GM12878 (cell line): ENCODE measurements at regions not wholly inside any gene's neighbourhood (a gene's known extent, or its start where the extent isn't known, plus 50 kb on each side); places are given as distances from the start of the nearest gene placed in this dataset.

Experiments
- ATAC-seq: fragments of 200-7000 bp; cut with Tn5 transposase; 3 replicates; pipeline ENCODE4 v1.9.1; 2020; ENCODE audit warnings: mild to moderate bottlenecking, moderate library complexity
- BruUV-seq: library from RNA; stranded (reverse); fragments of 400-500 nt; replicated peaks from 2 replicates; lab custom pipeline; 2021; lab: Mats Ljungman, UMichigan
- CTCF ChIA-PET: fragments of 300-600 bp; sonication (Branson Sonifier 250); formaldehyde crosslinking; extraction: SDS; loops from one replicate; lab custom pipeline; 2021; ENCODE audit warnings: inconsistent platforms; lab: Yijun Ruan, JAX
- POLR2A ChIA-PET: fragments of 350-600 bp; formaldehyde crosslinking; extraction: SDS; loops from one replicate; lab custom pipeline; 2021; ENCODE audit warnings: inconsistent platforms; lab: Charles Lee
- RAD21 ChIA-PET: fragments of 300-600 bp; sonication (Branson Sonifier 250); formaldehyde crosslinking; loops from one replicate; lab custom pipeline; 2023; ENCODE audit warnings: antibody characterized with exemption; ENCODE audit not compliant: unreplicated experiment; lab: Charles Lee
- SMC1A ChIA-PET: fragments of 300-600 bp; sonication (Branson Sonifier 250); formaldehyde crosslinking; loops from one replicate; lab custom pipeline; 2023; ENCODE audit not compliant: unreplicated experiment, uncharacterized antibody; lab: Charles Lee
- DNase-seq: peaks from one replicate; pipeline ENCODE4 v3.0.0-alpha.2; 2011; ENCODE audit warnings: low read depth, low spot score
- FAIRE-seq: peaks from 3 replicates; lab custom pipeline; 2011; peaks lifted over from hg19 to GRCh38; lab: Jason Lieb, UNC
- H2AFZ ChIP-seq: 2 replicates; pipeline ENCODE4 v1.6.0; 2011; ENCODE audit warnings: low read depth, low read length, control low read depth; ENCODE audit not compliant: control insufficient read depth
- H3K27ac ChIP-seq: 2 replicates; pipeline ENCODE4 v1.5.1; 2011; ENCODE audit warnings: control low read depth; ENCODE audit not compliant: control insufficient read depth, insufficient read depth
- H3K27me3 ChIP-seq, 2 experiments: replicated peaks in 1 of 2; 2 replicates each; pipeline versions ENCODE4 v1.6.0 to v1.6.1; 2011; ENCODE audit warnings: low read length in 1 of 2; ENCODE audit not compliant: control insufficient read depth in 2 of 2, insufficient read depth in 2 of 2
- H3K36me3 ChIP-seq, 2 experiments: 2 replicates each; pipeline ENCODE4 v1.5.1; 2011; ENCODE audit warnings: low read length in 1 of 2; ENCODE audit not compliant: control insufficient read depth in 2 of 2, insufficient read depth in 2 of 2
- H3K4me1 ChIP-seq: 2 replicates; pipeline ENCODE4 v1.6.1; 2011; ENCODE audit warnings: mild to moderate bottlenecking, low read length, moderate library complexity, mixed read lengths; ENCODE audit not compliant: control insufficient read depth, insufficient read depth
- H3K4me2 ChIP-seq: 2 replicates; pipeline ENCODE4 v1.6.0; 2011; ENCODE audit warnings: control low read depth; ENCODE audit not compliant: control insufficient read depth, insufficient read depth
- H3K4me3 ChIP-seq: fragments of 200-600 bp; sonication (generic); 2 replicates; pipeline ENCODE4 v1.5.1; 2016
- H3K79me2 ChIP-seq: 2 replicates; pipeline ENCODE4 v1.6.0; 2011; ENCODE audit warnings: low read length; ENCODE audit not compliant: control insufficient read depth, insufficient read depth
- H3K9ac ChIP-seq: 2 replicates; pipeline ENCODE4 v1.8.0; 2011; ENCODE audit warnings: low read length, control low read depth, mixed read lengths; ENCODE audit not compliant: control insufficient read depth, insufficient read depth
- H3K9me3 ChIP-seq: replicated peaks from 3 replicates; pipeline ENCODE4 v1.5.1; 2011; ENCODE audit warnings: mild to moderate bottlenecking, low read length; ENCODE audit not compliant: control insufficient read depth, insufficient read depth
- H4K20me1 ChIP-seq: 2 replicates; pipeline ENCODE4 v1.6.0; 2011; ENCODE audit not compliant: control insufficient read depth, insufficient read depth
- FOXM1 ChIP-seq: IDR thresholded peaks from 2 replicates; pipeline ENCODE4 v1.6.1; 2012; ENCODE audit warnings: low read depth, mild to moderate bottlenecking, inconsistent platforms, low read length, moderate library complexity
- HDAC6 ChIP-seq: fragments of 200-600 bp; sonication (generic); IDR thresholded peaks from one replicate; pipeline ENCODE4 v1.8.0; 2017; ENCODE audit warnings: antibody characterized with exemption; ENCODE audit not compliant: unreplicated experiment
- SREBF2 ChIP-seq: IDR thresholded peaks from 2 replicates; pipeline ENCODE4 v1.6.1; 2012; ENCODE audit warnings: mild to moderate bottlenecking, low read length
- TARDBP ChIP-seq: IDR thresholded peaks from 2 replicates; pipeline ENCODE4 v1.6.1; 2016; ENCODE audit warnings: borderline replicate concordance
- ZNF217 ChIP-seq: fragments of 450-650 bp; IDR thresholded peaks from 2 replicates; pipeline ENCODE4 v1.6.1; 2017; ENCODE audit warnings: antibody characterized with exemption, mild to moderate bottlenecking
- ZNF274 ChIP-seq: IDR thresholded peaks from one replicate; pipeline ENCODE4 v1.8.0; 2011; ENCODE audit not compliant: insufficient read length, insufficient read depth
- WGBS: methylation state at CpG from one replicate; pipeline ENCODE4 v1.1.6; 2016; ENCODE audit warnings: low lambda C conversion rate; ENCODE audit not compliant: insufficient replicate concordance, insufficient coverage; ENCODE audit errors: missing lambda C conversion rate; 5-methylcytosine and 5-hydroxymethylcytosine counted together
- in situ Hi-C: fragments of 300-500 bp; cut with MboI; formaldehyde crosslinking; loops from 9 replicates; pipeline ENCODE4 v1.14.3; 2018; ENCODE audit warnings: mixed read lengths
- intact Hi-C: fragments of 100-400 bp; cut with micrococcal nuclease; formaldehyde crosslinking; loops from one replicate; pipeline ENCODE4 v1.14.2; 2022; ENCODE audit not compliant: unreplicated experiment
- TF ChIP-seq, protein P1 (sequence below): fragments of 150-350 bp; IDR thresholded peaks from 2 replicates; pipeline ENCODE4 v1.6.1; 2016; ENCODE audit warnings: low read depth, low read length
- TF ChIP-seq, protein P2 (sequence below): fragments of 450-650 bp; IDR thresholded peaks from 2 replicates; pipeline ENCODE4 v1.6.1; 2018; ENCODE audit warnings: mild to moderate bottlenecking, low read depth, moderate library complexity; ENCODE audit not compliant: partially characterized antibody
- TF ChIP-seq, protein P3 (sequence below): fragments of 450-650 bp; IDR thresholded peaks from 2 replicates; pipeline ENCODE4 v1.6.1; 2016; ENCODE audit warnings: mild to moderate bottlenecking
- TF ChIP-seq, protein P4 (sequence below): IDR thresholded peaks from 2 replicates; pipeline ENCODE4 v1.6.1; 2011; ENCODE audit warnings: mild to moderate bottlenecking, low read depth, low read length, moderate library complexity; ENCODE audit not compliant: insufficient replicate concordance

DNA sequence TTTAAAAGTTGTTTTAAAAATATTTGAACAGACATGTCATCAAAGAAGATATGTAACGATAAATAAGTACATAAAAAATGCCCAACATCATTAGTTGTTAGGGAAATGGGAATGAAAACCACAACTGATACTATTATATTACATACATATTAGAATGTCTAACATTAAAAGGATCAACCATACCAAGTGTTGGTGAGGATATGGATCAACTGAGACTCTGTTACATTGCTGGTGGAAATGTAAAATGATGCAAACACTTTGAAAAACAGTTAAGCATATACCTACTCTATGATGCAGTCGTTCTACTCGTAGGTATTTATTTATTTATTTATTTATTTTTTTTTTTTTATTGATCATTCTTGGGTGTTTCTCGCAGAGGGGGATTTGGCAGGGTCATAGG lies 149.7 kb downstream of the BRMS1L start (continued):
- TF ChIP-seq, protein P1, sequence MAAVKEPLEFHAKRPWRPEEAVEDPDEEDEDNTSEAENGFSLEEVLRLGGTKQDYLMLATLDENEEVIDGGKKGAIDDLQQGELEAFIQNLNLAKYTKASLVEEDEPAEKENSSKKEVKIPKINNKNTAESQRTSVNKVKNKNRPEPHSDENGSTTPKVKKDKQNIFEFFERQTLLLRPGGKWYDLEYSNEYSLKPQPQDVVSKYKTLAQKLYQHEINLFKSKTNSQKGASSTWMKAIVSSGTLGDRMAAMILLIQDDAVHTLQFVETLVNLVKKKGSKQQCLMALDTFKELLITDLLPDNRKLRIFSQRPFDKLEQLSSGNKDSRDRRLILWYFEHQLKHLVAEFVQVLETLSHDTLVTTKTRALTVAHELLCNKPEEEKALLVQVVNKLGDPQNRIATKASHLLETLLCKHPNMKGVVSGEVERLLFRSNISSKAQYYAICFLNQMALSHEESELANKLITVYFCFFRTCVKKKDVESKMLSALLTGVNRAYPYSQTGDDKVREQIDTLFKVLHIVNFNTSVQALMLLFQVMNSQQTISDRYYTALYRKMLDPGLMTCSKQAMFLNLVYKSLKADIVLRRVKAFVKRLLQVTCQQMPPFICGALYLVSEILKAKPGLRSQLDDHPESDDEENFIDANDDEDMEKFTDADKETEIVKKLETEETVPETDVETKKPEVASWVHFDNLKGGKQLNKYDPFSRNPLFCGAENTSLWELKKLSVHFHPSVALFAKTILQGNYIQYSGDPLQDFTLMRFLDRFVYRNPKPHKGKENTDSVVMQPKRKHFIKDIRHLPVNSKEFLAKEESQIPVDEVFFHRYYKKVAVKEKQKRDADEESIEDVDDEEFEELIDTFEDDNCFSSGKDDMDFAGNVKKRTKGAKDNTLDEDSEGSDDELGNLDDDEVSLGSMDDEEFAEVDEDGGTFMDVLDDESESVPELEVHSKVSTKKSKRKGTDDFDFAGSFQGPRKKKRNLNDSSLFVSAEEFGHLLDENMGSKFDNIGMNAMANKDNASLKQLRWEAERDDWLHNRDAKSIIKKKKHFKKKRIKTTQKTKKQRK = no peak
- no peak for TF ChIP-seq TARDBP
- TF ChIP-seq, all 136 proteins: peak for 0

DNA sequence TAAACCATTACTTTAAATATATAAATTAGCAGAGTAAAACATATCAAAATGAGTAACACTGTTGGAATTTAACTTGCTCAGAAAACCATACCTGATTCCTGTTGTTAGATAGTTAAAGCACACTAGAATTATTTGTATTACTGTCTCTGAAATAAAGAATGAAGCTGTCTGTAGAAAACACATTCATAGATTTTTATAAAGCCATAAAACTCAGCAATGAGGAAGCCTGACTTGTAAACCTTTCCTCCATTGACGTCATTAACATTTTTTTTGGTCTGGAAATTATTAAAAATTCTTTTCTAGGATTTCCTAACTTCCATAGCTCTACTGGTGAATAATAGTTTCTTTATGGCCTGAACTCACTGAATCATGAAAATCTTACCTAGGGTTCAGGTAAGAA lies 147.6 kb downstream of the BRMS1L start:
- SMC1A ChIA-PET = no interaction called here
- POLR2A ChIA-PET = no interaction called here
- RAD21 ChIA-PET = no interaction called here
- no peak overlapping the region for H3K4me3 ChIP-seq
- H3K79me2 ChIP-seq = no peaks in the 10 kb centered on the region
- 5% methylated on average over 1 of the region's 1 CpG for WGBS
- no peak overlapping the region for H3K9ac ChIP-seq
- H3K9me3 ChIP-seq = no peaks in the 10 kb centered on the region
- H3K4me2 ChIP-seq = no peak overlapping the region
- CTCF ChIA-PET = no interaction called here
- in situ Hi-C loops = no loop called here
- no peaks in the 10 kb centered on the region for H3K4me1 ChIP-seq
- H4K20me1 ChIP-seq = no peaks in the 10 kb centered on the region
- no peaks in the 10 kb centered on the region for H3K36me3 ChIP-seq
- H3K27ac ChIP-seq = no peak overlapping the region
- BruUV-seq = no TSS peak
- H2AFZ ChIP-seq = no peak overlapping the region
- ATAC-seq (no peak), FAIRE-seq (no peak), DNase-seq (no peak)
- intact Hi-C loops = no loop called here
- H3K27me3 ChIP-seq = no peaks in the 10 kb centered on the region
- TF ChIP-seq, protein P2, sequence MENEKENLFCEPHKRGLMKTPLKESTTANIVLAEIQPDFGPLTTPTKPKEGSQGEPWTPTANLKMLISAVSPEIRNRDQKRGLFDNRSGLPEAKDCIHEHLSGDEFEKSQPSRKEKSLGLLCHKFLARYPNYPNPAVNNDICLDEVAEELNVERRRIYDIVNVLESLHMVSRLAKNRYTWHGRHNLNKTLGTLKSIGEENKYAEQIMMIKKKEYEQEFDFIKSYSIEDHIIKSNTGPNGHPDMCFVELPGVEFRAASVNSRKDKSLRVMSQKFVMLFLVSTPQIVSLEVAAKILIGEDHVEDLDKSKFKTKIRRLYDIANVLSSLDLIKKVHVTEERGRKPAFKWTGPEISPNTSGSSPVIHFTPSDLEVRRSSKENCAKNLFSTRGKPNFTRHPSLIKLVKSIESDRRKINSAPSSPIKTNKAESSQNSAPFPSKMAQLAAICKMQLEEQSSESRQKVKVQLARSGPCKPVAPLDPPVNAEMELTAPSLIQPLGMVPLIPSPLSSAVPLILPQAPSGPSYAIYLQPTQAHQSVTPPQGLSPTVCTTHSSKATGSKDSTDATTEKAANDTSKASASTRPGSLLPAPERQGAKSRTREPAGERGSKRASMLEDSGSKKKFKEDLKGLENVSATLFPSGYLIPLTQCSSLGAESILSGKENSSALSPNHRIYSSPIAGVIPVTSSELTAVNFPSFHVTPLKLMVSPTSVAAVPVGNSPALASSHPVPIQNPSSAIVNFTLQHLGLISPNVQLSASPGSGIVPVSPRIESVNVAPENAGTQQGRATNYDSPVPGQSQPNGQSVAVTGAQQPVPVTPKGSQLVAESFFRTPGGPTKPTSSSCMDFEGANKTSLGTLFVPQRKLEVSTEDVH = no peak
- TF ChIP-seq HDAC6 (no peak), ZNF217 (no peak), ZNF274 (no peak), SREBF2 (no peak), FOXM1 (no peak)
- TF ChIP-seq, protein P3, sequence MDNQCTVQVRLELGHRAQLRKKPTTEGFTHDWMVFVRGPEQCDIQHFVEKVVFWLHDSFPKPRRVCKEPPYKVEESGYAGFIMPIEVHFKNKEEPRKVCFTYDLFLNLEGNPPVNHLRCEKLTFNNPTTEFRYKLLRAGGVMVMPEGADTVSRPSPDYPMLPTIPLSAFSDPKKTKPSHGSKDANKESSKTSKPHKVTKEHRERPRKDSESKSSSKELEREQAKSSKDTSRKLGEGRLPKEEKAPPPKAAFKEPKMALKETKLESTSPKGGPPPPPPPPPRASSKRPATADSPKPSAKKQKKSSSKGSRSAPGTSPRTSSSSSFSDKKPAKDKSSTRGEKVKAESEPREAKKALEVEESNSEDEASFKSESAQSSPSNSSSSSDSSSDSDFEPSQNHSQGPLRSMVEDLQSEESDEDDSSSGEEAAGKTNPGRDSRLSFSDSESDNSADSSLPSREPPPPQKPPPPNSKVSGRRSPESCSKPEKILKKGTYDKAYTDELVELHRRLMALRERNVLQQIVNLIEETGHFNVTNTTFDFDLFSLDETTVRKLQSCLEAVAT = no peak
- TF ChIP-seq, protein P4, sequence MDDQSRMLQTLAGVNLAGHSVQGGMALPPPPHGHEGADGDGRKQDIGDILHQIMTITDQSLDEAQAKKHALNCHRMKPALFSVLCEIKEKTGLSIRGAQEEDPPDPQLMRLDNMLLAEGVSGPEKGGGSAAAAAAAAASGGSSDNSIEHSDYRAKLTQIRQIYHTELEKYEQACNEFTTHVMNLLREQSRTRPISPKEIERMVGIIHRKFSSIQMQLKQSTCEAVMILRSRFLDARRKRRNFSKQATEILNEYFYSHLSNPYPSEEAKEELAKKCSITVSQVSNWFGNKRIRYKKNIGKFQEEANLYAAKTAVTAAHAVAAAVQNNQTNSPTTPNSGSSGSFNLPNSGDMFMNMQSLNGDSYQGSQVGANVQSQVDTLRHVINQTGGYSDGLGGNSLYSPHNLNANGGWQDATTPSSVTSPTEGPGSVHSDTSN = no peak
- TF ChIP-seq, protein P1 = no peak
